GM23248 (cell line): ENCODE measurements at regions not wholly inside any gene's neighbourhood (a gene's known extent, or its start where the extent isn't known, plus 50 kb on each side); places are given as distances from the start of the nearest gene placed in this dataset.

Experiments used
- EZH2 ChIP-seq: fragments of 200-600 bp; sonication (generic); IDR thresholded peaks from 2 replicates; pipeline ENCODE4 v1.6.1; 2018; ENCODE audit warnings: antibody characterized with exemption, mild to moderate bottlenecking; ENCODE audit not compliant: insufficient read depth, poor library complexity, severe bottlenecking
- EZH2phosphoT487 ChIP-seq: fragments of 200-600 bp; sonication (generic); IDR thresholded peaks from 2 replicates; pipeline ENCODE4 v1.6.1; 2018; ENCODE audit warnings: antibody characterized with exemption, moderate library complexity, mild to moderate bottlenecking, low read depth; ENCODE audit not compliant: insufficient read depth

DNA sequence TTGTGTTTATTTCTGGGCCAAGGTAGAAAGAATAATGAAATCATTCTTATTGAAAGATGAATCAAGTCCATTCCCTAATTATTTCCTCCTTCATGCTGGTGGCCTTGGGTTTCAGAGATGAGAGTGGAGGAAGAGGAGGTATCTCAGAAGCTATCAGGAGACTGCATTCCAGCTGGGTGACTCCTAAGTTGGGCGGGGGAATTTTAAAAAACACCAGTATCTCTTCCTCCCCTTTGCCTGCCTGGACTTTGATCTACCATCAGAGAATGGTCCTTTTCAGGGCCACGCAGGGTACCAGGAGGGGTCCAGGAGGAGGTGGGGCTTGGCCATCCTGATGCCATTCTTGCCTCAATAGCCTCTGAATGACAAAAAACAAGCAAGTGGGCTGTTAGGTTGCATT, 104.4 kb downstream of the ASMT start:
- TF ChIP-seq EZH2phosphoT487 (no peak), EZH2 (no peak)
